Chondrocyte (in vitro differentiated cells): ENCODE measurements at regions not wholly inside any gene's neighbourhood (a gene's known extent, or its start where the extent isn't known, plus 50 kb on each side); places are given as distances from the start of the nearest gene placed in this dataset.
"Not testable (repeated sequence)": the region's sequence is repeated elsewhere in the genome, so short reads cannot be mapped to it uniquely, and the experiment has no call there.

Source experiments
- DNase-seq: peaks from one replicate; pipeline ENCODE4 v3.0.0; 2021; ENCODE audit warnings: mixed read lengths, low spot score
- H3K27ac Mint-ChIP-seq: one replicate; pipeline ENCODE4 v1.8.0; 2021; ENCODE audit warnings: mild to moderate bottlenecking, moderate library complexity, mixed read lengths; ENCODE audit not compliant: unreplicated experiment
- H3K27me3 Mint-ChIP-seq: 2 replicates; pipeline ENCODE4 v1.8.0; 2021; ENCODE audit warnings: low read depth, mixed read lengths
- H3K36me3 Mint-ChIP-seq: 2 replicates; pipeline ENCODE4 v1.8.0; 2021; ENCODE audit warnings: low read depth, mixed read lengths
- H3K4me1 Mint-ChIP-seq: 2 replicates; pipeline ENCODE4 v1.8.0; 2021; ENCODE audit warnings: low read depth, mild to moderate bottlenecking, mixed read lengths
- H3K4me3 Mint-ChIP-seq: one replicate; pipeline ENCODE4 v1.8.0; 2021; ENCODE audit warnings: mild to moderate bottlenecking, moderate library complexity, mixed read lengths; ENCODE audit not compliant: unreplicated experiment
- H3K9me3 Mint-ChIP-seq: 2 replicates; pipeline ENCODE4 v1.8.0; 2021; ENCODE audit warnings: low read depth, mixed read lengths

DNA sequence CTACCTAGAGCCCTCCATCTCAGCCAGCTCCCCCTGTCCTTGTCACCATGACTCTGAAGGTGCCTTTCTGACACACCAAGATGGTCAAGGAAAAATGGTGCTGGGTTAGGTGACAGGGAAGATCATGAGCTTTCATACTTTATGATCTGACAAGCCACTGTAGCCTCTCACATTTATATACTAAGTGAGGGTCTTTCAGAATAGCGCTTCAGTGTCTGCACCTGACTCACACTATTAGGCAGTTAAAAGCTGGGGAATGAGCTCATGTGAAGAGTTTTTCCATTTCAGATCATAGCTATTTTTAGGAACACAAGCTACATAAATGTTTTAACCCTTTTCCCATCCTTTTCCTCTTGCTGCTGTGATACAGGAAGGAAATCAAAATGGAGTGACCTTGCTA lies 101.4 kb downstream of the FAM72C start:
- not testable (repeated sequence) for H3K9me3 Mint-ChIP-seq, DNase-seq, H3K4me1 Mint-ChIP-seq, H3K36me3 Mint-ChIP-seq, H3K4me3 Mint-ChIP-seq, H3K27me3 Mint-ChIP-seq, H3K27ac Mint-ChIP-seq

DNA sequence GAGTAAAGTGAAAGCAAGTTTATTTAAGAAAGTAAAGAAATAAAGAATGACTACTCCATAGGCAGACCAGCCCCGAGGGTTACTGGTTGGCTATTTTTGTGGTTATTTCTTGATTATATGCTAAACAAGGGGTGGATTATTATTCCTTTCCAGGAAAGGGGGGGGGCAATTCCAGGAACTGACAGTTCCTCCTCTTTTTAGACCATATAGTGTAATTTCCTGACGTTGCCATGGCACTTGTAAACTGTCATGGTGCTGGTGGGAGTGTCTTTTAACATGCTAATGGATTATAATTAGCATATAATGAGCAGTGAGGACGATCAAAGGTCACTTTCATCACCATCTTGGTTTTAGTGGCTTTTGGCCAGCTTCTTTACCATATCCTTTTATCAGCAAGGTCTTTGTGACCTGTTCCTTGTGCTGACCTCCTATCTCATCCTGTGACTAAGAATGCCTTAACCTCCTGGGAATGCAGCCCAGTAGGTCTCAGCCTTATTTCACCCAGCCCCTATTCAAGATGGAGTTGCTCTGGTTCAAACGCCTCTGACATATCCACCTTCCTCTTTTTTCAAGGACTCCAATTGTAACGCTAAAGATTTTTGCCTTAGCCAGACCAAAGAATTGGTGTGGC lies 104.1 kb downstream of the FAM72C start:
- not testable (repeated sequence) for DNase-seq, H3K36me3 Mint-ChIP-seq, H3K27ac Mint-ChIP-seq, H3K4me3 Mint-ChIP-seq, H3K27me3 Mint-ChIP-seq, H3K4me1 Mint-ChIP-seq, H3K9me3 Mint-ChIP-seq

DNA sequence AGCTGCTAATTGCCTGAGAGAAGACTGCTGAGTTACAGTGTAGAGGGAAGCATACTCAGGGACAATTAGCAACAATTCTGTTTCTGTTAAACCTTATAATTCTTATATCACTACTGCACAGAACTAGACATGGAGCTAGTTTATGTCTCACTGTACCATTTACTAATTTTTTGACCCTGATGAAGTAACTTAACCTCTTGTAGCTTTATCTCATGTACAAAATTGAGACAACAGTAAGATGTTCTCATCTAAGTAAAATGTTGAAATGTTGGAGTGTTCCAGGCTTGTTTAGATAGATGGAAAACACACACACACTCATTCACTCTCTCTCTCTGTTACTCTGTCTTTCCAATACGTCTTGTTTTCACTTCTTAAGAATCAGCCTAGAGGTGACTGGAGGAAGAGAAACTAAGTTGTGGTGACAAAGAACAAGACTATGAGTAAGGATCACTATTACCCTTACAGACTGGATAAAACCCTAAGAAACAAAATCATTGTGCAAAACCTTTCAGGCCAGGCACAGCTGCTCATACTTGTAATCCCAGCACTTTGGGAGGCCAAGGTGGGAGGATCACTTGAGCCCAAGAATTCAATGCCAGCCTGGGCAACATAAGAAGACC lies 107.8 kb downstream of the FAM72C start:
- H3K4me1 Mint-ChIP-seq, H3K36me3 Mint-ChIP-seq, H3K9me3 Mint-ChIP-seq, H3K27me3 Mint-ChIP-seq, H3K27ac Mint-ChIP-seq, H3K4me3 Mint-ChIP-seq, DNase-seq: not testable (repeated sequence)

DNA sequence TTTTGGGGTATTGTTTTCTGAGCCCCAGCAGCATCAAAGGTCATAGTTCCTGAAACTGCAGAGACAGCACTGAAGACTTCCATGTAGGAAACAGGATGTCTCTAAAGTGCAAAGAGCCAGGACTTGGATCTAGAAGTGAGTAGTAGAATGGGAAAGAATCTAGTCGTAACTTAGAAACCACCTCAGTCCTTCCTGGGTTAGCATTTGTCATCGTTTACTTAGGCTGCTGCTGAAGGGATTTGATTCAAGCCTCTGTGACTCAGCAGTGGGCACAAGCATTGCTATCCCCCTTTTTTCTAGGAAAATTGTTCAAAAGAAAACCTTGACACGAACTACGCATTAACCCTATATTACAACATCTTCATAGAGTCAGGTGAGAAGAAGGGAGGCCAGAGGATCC lies 109.1 kb downstream of the FAM72C start:
- DNase-seq, H3K9me3 Mint-ChIP-seq, H3K4me1 Mint-ChIP-seq, H3K4me3 Mint-ChIP-seq, H3K36me3 Mint-ChIP-seq, H3K27ac Mint-ChIP-seq, H3K27me3 Mint-ChIP-seq: not testable (repeated sequence)

DNA sequence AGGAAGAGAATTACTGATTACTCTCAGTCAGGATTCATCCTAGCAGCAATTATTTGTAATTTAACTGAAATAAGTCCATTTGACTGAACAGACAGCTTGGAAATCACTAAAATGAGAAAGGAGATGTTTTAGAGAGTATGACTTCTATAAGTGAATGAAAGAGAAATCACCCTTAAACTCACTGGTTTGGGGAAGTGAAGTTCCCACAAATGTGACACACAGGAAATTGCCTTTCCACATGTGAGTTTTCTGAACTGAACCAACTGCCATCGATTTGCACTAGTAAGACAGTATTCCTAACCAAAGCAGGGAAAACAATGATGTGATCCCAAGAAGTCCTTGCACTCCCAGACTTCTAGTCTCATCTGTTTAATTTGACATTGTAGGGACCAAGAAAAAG lies 110.5 kb downstream of the FAM72C start:
- H3K4me3 Mint-ChIP-seq, H3K27ac Mint-ChIP-seq, H3K9me3 Mint-ChIP-seq, H3K36me3 Mint-ChIP-seq, H3K4me1 Mint-ChIP-seq, DNase-seq, H3K27me3 Mint-ChIP-seq: not testable (repeated sequence)

DNA sequence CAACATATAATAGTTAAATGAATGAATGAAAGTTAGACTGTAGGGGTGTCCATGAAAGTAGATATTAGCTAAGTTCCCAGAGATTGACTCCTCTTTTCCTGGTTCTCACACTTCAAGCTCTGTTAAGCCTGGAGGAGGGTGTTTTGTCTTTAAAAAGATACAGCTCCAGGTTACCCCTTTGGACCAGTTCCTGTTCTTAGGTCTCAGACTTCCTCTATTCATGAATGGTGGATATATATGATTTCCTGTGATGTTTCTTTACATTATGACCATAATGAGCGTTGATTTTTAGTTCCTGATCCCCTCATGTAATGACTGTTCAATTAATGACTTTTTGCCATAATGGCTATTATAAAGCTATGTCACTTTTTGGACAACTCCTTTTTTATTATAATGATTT lies 115.9 kb downstream of the FAM72C start:
- H3K27me3 Mint-ChIP-seq, DNase-seq, H3K4me3 Mint-ChIP-seq, H3K4me1 Mint-ChIP-seq, H3K36me3 Mint-ChIP-seq, H3K9me3 Mint-ChIP-seq, H3K27ac Mint-ChIP-seq: not testable (repeated sequence)

DNA sequence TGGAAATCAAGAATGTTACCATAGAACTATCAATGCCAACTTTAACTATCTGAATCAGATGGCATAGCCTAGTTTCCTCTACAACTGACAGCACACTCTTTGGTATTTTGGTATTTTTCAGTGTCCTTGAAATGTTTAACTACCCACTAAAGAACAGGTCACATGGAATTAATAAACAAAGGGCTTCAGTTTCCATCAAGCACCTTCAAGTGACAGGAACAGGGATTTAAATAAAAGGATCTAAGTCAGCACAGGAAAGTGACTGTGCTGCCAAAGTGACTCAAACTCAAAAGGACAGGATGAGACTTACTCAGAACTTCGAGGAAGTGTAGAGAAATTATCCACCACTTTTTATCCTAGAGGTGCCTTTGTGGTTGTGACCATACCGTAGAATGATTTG lies 117.7 kb downstream of the FAM72C start:
- not testable (repeated sequence) for H3K36me3 Mint-ChIP-seq, H3K27ac Mint-ChIP-seq, H3K4me1 Mint-ChIP-seq, H3K4me3 Mint-ChIP-seq, H3K27me3 Mint-ChIP-seq, DNase-seq
- peaks cover 12% of the 10 kb centered on the region for H3K9me3 Mint-ChIP-seq

DNA sequence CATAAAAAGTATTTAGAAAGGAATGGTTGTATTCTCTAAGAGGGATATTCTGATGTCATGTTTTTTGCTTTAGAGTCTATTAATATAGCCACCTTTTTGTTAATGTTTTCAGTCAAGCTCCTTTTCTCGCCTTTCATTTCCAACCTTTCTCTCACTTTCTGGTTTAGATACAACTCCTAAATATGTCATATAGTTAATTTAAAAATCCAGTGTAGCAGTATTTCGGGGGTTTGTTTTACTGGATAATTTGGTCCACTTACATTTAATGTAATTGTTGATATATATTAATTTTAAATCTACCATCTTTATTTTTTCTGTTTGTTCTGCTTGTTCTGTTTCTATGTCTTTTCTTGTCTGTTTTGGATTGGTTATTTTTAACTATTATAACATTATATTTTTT lies 121.1 kb downstream of the FAM72C start:
- not testable (repeated sequence) for H3K4me3 Mint-ChIP-seq, H3K27me3 Mint-ChIP-seq
- H3K9me3 Mint-ChIP-seq = peaks cover 12% of the 10 kb centered on the region

DNA sequence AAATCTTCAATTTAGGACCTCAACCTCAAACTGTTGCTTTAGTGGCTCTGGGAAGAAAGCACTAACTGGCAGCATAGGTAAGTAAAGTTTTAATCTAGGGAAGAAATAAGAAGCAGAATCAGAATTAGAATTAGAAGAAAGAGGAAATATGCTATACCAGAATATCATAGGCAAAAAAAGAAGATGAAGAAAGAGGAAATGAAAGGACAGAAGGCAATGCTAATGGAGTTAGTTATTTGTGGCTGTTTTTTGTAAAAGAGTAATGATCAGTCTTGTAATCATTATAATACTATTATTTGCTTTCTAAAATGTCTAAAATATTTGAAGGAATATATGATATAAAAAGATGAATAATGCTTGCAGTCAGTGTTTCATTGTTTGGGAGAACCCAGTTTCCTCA lies 122.9 kb downstream of the FAM72C start:
- H3K9me3 Mint-ChIP-seq = peaks cover 12% of the 10 kb centered on the region
- H3K4me3 Mint-ChIP-seq, DNase-seq, H3K27me3 Mint-ChIP-seq, H3K36me3 Mint-ChIP-seq, H3K27ac Mint-ChIP-seq, H3K4me1 Mint-ChIP-seq: not testable (repeated sequence)

More for the DNA sequence above, 121.1 kb downstream of the FAM72C start:
- H3K4me1 Mint-ChIP-seq, DNase-seq, H3K27ac Mint-ChIP-seq, H3K36me3 Mint-ChIP-seq: not testable (repeated sequence)

DNA sequence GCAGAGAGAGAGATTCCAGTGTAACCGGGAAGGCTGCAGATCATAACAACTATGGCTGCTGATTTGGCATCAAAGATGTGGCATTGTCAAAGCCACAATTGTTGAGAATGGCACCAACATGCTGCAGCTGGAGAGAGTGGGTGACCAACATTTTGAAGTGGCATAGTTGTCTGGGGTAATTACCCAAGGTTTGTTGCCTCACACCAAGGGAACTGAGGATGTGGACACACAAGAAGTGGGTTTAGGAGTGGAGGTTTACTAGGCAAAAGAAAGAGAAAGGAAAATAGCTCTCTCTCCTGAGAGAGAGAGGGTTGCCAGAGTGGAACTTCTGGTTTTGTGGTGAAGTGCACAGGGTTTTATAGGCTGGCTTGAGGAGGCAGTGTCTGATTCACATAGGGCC lies 126.6 kb downstream of the FAM72C start:
- not testable (repeated sequence) for H3K27me3 Mint-ChIP-seq, H3K36me3 Mint-ChIP-seq, H3K4me3 Mint-ChIP-seq, H3K27ac Mint-ChIP-seq, H3K9me3 Mint-ChIP-seq, H3K4me1 Mint-ChIP-seq, DNase-seq

DNA sequence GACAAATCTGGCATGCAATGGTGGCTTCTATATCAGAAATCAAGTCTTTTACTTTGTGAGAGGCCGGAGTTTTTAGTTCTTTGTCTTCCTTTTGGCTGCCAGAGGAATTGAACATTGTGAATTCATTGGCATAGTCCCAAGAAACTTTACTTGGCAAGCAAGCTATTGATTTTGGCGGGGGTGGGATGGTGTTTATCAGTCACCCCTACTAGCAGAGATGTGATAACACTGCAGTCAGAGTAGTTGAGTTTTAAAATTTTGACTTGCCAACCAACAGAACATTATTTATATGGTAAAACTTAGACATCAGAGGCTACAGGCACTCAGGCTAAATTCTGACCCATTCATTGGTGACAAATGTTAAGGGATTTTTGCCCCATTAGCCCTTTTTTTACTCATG lies 129.7 kb downstream of the FAM72C start:
- H3K4me3 Mint-ChIP-seq, H3K36me3 Mint-ChIP-seq, H3K27me3 Mint-ChIP-seq, H3K4me1 Mint-ChIP-seq, H3K27ac Mint-ChIP-seq, DNase-seq, H3K9me3 Mint-ChIP-seq: not testable (repeated sequence)

DNA sequence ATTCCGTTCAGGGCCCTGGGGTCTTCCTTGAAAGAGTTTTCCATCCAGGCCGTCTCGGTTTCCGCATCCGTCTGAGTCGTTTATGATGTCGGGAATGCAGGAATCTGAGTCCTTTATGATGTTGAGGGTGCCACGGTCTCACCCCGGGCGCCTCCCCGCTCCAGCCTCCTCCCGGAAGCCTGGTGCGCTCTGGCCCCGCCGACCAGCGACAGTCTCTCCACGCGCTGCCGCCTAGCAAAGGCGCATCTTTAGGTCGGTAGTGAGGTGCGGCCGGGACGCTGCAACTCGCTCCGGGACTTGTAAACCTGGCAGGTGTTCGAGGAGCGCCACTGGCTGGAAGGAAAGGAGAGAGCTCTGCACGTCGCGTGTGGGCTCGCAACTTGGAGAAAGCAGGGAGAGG lies 132.6 kb downstream of the FAM72C start:
- DNase-seq, H3K36me3 Mint-ChIP-seq, H3K27ac Mint-ChIP-seq, H3K4me1 Mint-ChIP-seq, H3K4me3 Mint-ChIP-seq, H3K27me3 Mint-ChIP-seq, H3K9me3 Mint-ChIP-seq: not testable (repeated sequence)

DNA sequence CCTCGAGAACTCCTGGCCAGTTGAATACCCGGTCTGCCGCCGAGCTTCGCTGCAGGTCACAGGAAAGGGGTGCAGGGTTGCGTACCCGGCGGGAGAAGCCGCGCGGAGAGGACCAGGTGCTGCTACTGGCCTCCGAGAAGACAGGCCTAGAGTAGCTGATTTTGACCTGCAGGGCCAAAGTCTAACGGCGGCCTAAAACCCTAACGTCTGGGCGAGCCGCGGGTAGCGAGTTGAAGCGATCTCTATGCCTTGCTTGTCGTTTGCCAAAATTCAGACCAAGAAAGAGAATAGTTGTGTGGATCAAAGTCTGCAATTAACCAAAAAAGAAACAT lies 133.2 kb downstream of the FAM72C start:
- not testable (repeated sequence) for H3K27ac Mint-ChIP-seq, H3K36me3 Mint-ChIP-seq, H3K9me3 Mint-ChIP-seq, H3K4me3 Mint-ChIP-seq, H3K4me1 Mint-ChIP-seq, H3K27me3 Mint-ChIP-seq, DNase-seq
